Esophagus muscularis mucosa (tissue), 4 donors: ENCODE measurements at regions not wholly inside any gene's neighbourhood (a gene's known extent, or its start where the extent isn't known, plus 50 kb on each side); places are given as distances from the start of the nearest gene placed in this dataset.

Experiments
- DNase-seq: peaks from one replicate; pipeline ENCODE4 v3.0.0-alpha.2; 2017; ENCODE audit errors: extremely low spot score
- H3K27ac ChIP-seq, 4 donors: fragments of 200-600 bp; sonication (generic); replicated peaks in 1 of 4; 1 replicate in 3 of 4; 2 replicates in 1 of 4; pipeline ENCODE4 v1.5.1; 2016 to 2019; ENCODE audit warnings: mild to moderate bottlenecking in 1 of 4
- H3K27me3 ChIP-seq, 4 donors: fragments of 200-600 bp; sonication (generic); one replicate each; pipeline versions ENCODE4 v1.5.1 to v1.6.0; 2016 to 2019
- H3K36me3 ChIP-seq, 4 donors: fragments of 200-600 bp; sonication (generic); one replicate each; pipeline ENCODE4 v1.5.1; 2016 to 2019
- H3K4me1 ChIP-seq, 4 donors: fragments of 200-600 bp; sonication (generic); one replicate each; pipeline ENCODE4 v1.5.1; 2016 to 2019
- H3K4me3 ChIP-seq, 4 donors: fragments of 200-600 bp; sonication (generic); 1 replicate in 2 of 4; 2 replicates in 2 of 4; pipeline ENCODE4 v1.5.1; 2016 to 2019; ENCODE audit warnings: mild to moderate bottlenecking in 4 of 4, moderate library complexity in 1 of 4
- H3K9me3 ChIP-seq, 4 donors: fragments of 200-600 bp; sonication (generic); 1 replicate in 3 of 4; 2 replicates in 1 of 4; pipeline ENCODE4 v1.5.1; 2016 to 2019
- EP300 ChIP-seq: sonication (generic); formaldehyde crosslinking; IDR thresholded peaks from one replicate; pipeline ENCODE4 v1.6.1; 2017; ENCODE audit warnings: antibody characterized with exemption
- POLR2A ChIP-seq: fragments of 450-650 bp; IDR thresholded peaks from one replicate; pipeline ENCODE4 v1.6.1; 2017; ENCODE audit warnings: antibody characterized with exemption, moderate library complexity, mild to moderate bottlenecking, low read depth
- POLR2AphosphoS5 ChIP-seq, 2 donors: sonication (generic); formaldehyde crosslinking; IDR thresholded peaks; one replicate each; pipeline ENCODE4 v1.6.1; 2017; ENCODE audit warnings: antibody characterized with exemption in 2 of 2
- WGBS: methylation state at CpG from one replicate; pipeline ENCODE4 v1.1.5; 2018; 5-methylcytosine and 5-hydroxymethylcytosine counted together
- intact Hi-C: fragments of 100-400 bp; cut with DNase I; formaldehyde crosslinking; loops from one replicate; pipeline ENCODE4 v1.15.1; 2023
- TF ChIP-seq, protein P1 (sequence below), 3 experiments: fragments of 200-600 bp in 2 of 3; fragments of 450-650 bp in 1 of 3; sonication (generic) in 2 of 3; IDR thresholded peaks; one replicate each; pipeline ENCODE4 v1.5.1; 2017 to 2019; ENCODE audit warnings: antibody characterized with exemption in 3 of 3, mild to moderate bottlenecking in 2 of 3, moderate library complexity in 1 of 3

DNA sequence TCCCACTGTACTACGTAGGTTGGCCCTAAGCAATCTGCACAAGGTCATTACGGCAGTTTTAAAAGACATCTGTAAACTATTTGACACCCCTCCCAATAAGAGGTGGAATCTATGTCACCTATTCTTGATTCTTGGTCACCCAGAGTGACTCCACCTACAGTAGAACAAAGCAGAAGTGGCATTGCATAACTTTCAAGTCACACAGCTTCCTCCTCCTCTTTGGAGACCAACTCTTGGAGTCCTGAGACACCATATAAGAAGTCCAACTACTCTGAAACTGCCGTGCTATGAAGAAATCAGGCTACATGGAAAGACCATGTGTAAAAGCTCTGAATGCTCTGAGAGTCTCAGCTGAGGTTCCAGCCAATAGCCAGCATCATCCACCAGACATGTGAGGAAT lies 253.5 kb upstream of the CDH20 start:
- Histone ChIP-seq H3K9me3 (no peaks in the 10 kb centered on the region), H3K27me3 (no peaks in the 10 kb centered on the region), H3K4me1 (no peaks in the 10 kb centered on the region), H3K36me3 (no peaks in the 10 kb centered on the region), H3K27ac (no peak overlapping the region), H3K4me3 (no peak overlapping the region)
- intact Hi-C loops: no loop called here
- WGBS: 89% methylated on average over 3 of the region's 3 CpGs
- TF ChIP-seq, protein P1, sequence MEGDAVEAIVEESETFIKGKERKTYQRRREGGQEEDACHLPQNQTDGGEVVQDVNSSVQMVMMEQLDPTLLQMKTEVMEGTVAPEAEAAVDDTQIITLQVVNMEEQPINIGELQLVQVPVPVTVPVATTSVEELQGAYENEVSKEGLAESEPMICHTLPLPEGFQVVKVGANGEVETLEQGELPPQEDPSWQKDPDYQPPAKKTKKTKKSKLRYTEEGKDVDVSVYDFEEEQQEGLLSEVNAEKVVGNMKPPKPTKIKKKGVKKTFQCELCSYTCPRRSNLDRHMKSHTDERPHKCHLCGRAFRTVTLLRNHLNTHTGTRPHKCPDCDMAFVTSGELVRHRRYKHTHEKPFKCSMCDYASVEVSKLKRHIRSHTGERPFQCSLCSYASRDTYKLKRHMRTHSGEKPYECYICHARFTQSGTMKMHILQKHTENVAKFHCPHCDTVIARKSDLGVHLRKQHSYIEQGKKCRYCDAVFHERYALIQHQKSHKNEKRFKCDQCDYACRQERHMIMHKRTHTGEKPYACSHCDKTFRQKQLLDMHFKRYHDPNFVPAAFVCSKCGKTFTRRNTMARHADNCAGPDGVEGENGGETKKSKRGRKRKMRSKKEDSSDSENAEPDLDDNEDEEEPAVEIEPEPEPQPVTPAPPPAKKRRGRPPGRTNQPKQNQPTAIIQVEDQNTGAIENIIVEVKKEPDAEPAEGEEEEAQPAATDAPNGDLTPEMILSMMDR (IDR thresholded peaks at IDR 0.05): no peak
- TF ChIP-seq POLR2A: no peak
- TF ChIP-seq POLR2AphosphoS5 (IDR thresholded peaks at IDR 0.05): no peak
- TF ChIP-seq EP300: no peak
- DNase-seq: no peak

DNA sequence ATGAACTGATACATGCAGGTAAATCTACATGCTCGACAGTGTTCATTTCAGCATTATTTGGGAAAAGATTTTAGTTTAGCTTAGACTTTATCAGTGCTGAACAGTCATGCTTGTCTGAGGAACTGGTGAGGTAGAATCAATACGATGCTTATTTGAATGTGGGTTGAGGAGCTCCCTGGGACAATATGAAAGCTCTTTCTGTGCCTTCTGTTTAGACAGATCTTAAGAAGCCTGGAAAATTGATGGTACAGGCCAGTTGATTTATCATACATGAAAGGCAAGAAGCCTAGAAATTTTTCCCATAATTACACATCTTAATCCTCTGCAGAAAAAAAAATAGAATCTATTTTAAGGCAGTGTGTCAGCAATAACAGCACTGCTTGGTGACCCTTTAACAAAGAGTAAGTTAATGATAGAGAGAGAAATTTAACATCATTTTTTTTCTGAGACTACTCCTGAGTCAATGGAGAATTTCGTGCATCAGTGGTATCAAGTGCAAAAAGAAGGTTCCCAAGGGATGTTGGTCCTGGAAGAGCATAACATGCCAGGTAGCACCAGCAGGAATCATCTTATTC lies 252.2 kb upstream of the CDH20 start:
- TF ChIP-seq POLR2A (no peak), POLR2AphosphoS5 (IDR thresholded peaks at IDR 0.05) (no peak), EP300 (no peak)
- TF ChIP-seq, protein P1 (IDR thresholded peaks at IDR 0.05): no peak
- no peak overlapping the region for H3K4me3 ChIP-seq
- no peaks in the 10 kb centered on the region for H3K36me3 ChIP-seq
- H3K9me3 ChIP-seq: no peaks in the 10 kb centered on the region
- no peak for DNase-seq
- H3K27me3 ChIP-seq: no peaks in the 10 kb centered on the region
- intact Hi-C loops: no loop called here
- no peaks in the 10 kb centered on the region for H3K4me1 ChIP-seq
- whole genome bisulfite sequencing: 66% methylated on average over 3 of the region's 3 CpGs
- no peak overlapping the region for H3K27ac ChIP-seq

DNA sequence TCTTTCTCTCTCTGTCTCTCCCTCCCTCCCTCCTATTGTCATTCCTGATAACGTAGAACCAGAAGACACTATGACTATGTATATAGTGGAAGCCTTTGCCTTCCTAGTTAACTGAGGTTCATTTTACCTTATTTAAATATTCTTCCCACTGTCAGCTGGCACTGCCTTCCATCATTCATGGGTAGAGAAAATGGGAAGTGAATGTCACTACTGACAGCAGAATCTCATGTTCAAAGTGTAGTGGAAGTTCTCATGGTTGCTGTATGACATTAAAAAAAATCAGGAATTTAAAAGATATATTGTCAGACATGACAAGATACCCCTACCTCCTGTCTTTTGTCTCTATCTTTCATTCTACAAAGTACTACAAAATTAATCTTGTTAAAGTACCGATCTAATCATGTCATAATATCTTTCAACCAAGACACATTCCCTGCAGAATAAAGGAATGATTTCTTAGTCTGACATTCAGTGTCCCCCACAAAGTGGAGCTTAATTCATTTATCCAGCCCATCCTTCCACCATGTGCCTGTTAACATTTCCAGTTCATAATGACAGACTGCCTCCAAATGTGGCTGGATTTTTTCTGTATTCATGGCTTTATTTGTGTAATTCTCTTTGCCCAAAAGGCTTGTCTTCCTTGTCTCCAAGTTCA lies 250.1 kb upstream of the CDH20 start:
- intact Hi-C loops: no loop called here
- H3K36me3 ChIP-seq: no peaks in the 10 kb centered on the region
- DNase-seq: no peak

DNA sequence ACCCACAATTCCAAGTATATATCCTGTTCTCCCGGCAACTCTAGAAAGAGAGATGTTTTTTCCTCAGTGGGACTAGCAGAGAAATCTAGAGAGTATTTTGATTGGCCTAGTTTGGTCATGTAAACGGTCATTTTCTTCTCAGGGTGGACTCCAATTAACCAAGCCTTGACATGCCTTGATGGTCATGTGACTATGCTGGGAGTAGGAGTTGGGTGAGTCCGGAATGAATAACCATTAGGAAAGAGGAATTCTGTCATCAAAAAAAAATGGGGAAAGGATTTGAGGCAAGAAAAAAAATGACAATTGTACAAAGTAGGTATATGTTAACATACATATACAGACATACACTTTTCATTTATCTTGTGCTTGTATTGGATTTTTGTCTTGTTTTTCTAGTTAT lies 248.2 kb upstream of the CDH20 start:
- no peaks in the 10 kb centered on the region for H3K36me3 ChIP-seq
- H3K4me3 ChIP-seq: no peak overlapping the region
- 78% methylated on average over 3 of the region's 3 CpGs for WGBS
- no peak overlapping the region for H3K27ac ChIP-seq
- H3K27me3 ChIP-seq: no peaks in the 10 kb centered on the region
- DNase-seq: no peak
- no peaks in the 10 kb centered on the region for H3K9me3 ChIP-seq
- no peaks in the 10 kb centered on the region for H3K4me1 ChIP-seq
- no peak for TF ChIP-seq POLR2A
- no peak for TF ChIP-seq POLR2AphosphoS5 (IDR thresholded peaks at IDR 0.05)
- TF ChIP-seq, protein P1 (IDR thresholded peaks at IDR 0.05): no peak
- intact Hi-C loops: no loop called here

More for the DNA sequence above, 250.1 kb upstream of the CDH20 start:
- Histone ChIP-seq H3K9me3 (no peaks in the 10 kb centered on the region), H3K4me3 (no peak overlapping the region), H3K27me3 (no peaks in the 10 kb centered on the region), H3K27ac (no peak overlapping the region), H3K4me1 (no peaks in the 10 kb centered on the region)
- WGBS: 78% methylated on average over 2 of the region's 2 CpGs
- TF ChIP-seq POLR2A (no peak), POLR2AphosphoS5 (IDR thresholded peaks at IDR 0.05) (no peak), EP300 (no peak)
- TF ChIP-seq, protein P1 (IDR thresholded peaks at IDR 0.05): no peak

DNA sequence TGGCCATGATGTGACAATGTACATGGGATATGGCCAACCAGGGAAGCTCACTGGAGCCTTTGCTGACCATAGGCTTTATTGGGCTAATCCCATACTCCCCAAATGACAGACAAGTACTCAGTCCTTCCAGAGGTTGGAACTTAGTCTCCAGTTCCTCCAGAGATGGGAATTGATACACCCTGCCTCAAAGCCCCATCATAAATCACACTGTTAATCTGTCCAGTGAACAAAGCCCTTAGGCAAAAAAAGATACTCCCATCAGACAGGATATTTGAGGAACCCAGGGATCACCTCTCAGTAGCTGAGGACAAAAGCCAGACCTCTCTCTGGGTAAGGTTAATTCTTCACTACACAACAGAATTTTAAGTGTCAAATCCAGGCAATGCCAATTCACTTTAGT lies 247.5 kb upstream of the CDH20 start:
- TF ChIP-seq EP300 (no peak), POLR2A (no peak), POLR2AphosphoS5 (IDR thresholded peaks at IDR 0.05) (no peak)
- TF ChIP-seq, protein P1 (IDR thresholded peaks at IDR 0.05): no peak
- H3K4me1 ChIP-seq: no peaks in the 10 kb centered on the region
- intact Hi-C loops: no loop called here
- H3K27me3 ChIP-seq: no peaks in the 10 kb centered on the region
- no peak overlapping the region for H3K4me3 ChIP-seq
- H3K36me3 ChIP-seq: no peaks in the 10 kb centered on the region
- H3K9me3 ChIP-seq: no peaks in the 10 kb centered on the region
- H3K27ac ChIP-seq: no peak overlapping the region
- no peak for DNase-seq
